ENCODE measurements at regions not wholly inside any gene's neighbourhood (a gene's known extent, or its start where the extent isn't known, plus 50 kb on each side); places are given as distances from the start of the nearest gene placed in this dataset.

- no peak for TF ChIP-seq GABPA (IDR thresholded peaks at IDR 0.05; ENCODE audit: low read depth, low read length)
- no peak for TF ChIP-seq GABPA (CRISPR knock-in tag; IDR thresholded peaks at IDR 0.05; ENCODE audit: low read depth)
- no peak for TF ChIP-seq AKAP8 (CRISPR knock-in tag; IDR thresholded peaks at IDR 0.05)
- TF ChIP-seq EP300 (IDR thresholded peaks at IDR 0.05; ENCODE audit: low read depth in 2 of 2, low read length in 2 of 2) = no peak
- no peak for TF ChIP-seq EP300 (CRISPR knock-in tag; IDR thresholded peaks at IDR 0.05; ENCODE audit: borderline replicate concordance)
- TF ChIP-seq MAZ (IDR thresholded peaks at IDR 0.05; ENCODE audit: borderline replicate concordance, low read depth, low read length) = no peak
- TF ChIP-seq MAZ (CRISPR knock-in tag; IDR thresholded peaks at IDR 0.05; ENCODE audit: low read depth) = no peak
Measured at GRCh38 chr11:42620796-42621195, 691.0 kb upstream of the API5 start.
